AG04449 (cell line): ENCODE measurements at regions not wholly inside any gene's neighbourhood (a gene's known extent, or its start where the extent isn't known, plus 50 kb on each side); places are given as distances from the start of the nearest gene placed in this dataset.
A peak's percentile ranks its signal among the peaks of the same experiment; 100 is the strongest.

Experiments used
- CTCF ChIA-PET: fragments of 350-600 bp; formaldehyde crosslinking; extraction: SDS; loops from one replicate; lab custom pipeline; 2021; ENCODE audit warnings: antibody characterized with exemption; lab: Yijun Ruan, JAX
- POLR2A ChIA-PET: fragments of 400-600, 350-600 bp; formaldehyde crosslinking; extraction: SDS; loops from one replicate; lab custom pipeline; 2020; ENCODE audit warnings: antibody characterized with exemption, inconsistent platforms; lab: Yijun Ruan, JAX
- DNase-seq: peaks from one replicate; pipeline ENCODE4 v3.0.0-alpha.2; 2010; ENCODE audit warnings: low read depth, low spot score
- H3K4me3 ChIP-seq: 2 replicates; pipeline ENCODE4 v1.5.1; 2011; ENCODE audit warnings: low read depth, mild to moderate bottlenecking, control low read depth, low read length
- TF ChIP-seq, protein P1 (sequence below): IDR thresholded peaks from one replicate; pipeline ENCODE4 v1.5.1; 2011; ENCODE audit warnings: mild to moderate bottlenecking, moderate library complexity, low read length, control low read depth, inconsistent platforms; ENCODE audit not compliant: insufficient read depth; ENCODE audit errors: missing control alignments

DNA sequence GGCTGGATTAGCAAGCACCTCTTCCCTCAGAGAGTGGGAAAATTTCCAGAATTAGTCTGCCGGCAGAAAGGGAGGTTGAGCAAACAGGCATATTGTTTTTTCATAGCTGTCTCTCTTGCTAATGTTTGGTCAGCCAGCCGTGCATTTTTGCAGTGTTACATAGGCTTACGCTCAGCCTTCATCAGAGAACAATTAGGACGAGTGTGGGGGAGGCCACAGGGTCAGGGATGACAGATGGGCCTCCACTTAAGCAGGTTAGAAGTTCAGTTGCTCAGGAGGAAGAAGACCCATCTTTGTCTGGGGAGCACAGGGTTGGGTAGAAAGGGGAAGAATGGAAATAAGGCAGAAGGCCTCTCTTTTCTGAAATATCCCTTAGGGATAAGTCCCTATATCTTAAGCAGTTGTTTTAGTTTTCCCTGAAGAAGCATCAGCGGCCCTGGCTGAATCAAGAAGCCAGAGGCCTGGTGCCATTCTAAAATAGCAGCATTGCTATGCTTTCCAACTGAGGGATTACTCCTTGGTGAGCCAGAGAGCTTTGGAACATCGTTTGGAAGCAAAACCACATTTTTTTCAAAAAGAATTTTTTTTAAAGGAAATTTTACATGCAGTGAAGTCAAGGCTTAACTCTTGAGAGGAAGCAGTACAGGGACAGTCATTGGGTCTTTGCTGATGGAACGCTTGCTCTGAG, 118.8 kb downstream of the SMIM20 start:
- ChIA-PET CTCF (interaction anchor here (0.8 to 8.1 kb wide), 6 partner anchors 14 to 427 kb away, joined by 3 to 106 read pairs (median 4); no protein-coding TSS in a partner anchor), POLR2A (interaction anchor here (0.5 to 1.2 kb wide), 4 partner anchors 10 to 432 kb away, joined by 3 to 4 read pairs (median 3); no protein-coding TSS in a partner anchor)
- no peak overlapping the region for H3K4me3 ChIP-seq
- DNase-seq: peak; percentile 80
- TF ChIP-seq, protein P1, sequence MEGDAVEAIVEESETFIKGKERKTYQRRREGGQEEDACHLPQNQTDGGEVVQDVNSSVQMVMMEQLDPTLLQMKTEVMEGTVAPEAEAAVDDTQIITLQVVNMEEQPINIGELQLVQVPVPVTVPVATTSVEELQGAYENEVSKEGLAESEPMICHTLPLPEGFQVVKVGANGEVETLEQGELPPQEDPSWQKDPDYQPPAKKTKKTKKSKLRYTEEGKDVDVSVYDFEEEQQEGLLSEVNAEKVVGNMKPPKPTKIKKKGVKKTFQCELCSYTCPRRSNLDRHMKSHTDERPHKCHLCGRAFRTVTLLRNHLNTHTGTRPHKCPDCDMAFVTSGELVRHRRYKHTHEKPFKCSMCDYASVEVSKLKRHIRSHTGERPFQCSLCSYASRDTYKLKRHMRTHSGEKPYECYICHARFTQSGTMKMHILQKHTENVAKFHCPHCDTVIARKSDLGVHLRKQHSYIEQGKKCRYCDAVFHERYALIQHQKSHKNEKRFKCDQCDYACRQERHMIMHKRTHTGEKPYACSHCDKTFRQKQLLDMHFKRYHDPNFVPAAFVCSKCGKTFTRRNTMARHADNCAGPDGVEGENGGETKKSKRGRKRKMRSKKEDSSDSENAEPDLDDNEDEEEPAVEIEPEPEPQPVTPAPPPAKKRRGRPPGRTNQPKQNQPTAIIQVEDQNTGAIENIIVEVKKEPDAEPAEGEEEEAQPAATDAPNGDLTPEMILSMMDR: no peak

DNA sequence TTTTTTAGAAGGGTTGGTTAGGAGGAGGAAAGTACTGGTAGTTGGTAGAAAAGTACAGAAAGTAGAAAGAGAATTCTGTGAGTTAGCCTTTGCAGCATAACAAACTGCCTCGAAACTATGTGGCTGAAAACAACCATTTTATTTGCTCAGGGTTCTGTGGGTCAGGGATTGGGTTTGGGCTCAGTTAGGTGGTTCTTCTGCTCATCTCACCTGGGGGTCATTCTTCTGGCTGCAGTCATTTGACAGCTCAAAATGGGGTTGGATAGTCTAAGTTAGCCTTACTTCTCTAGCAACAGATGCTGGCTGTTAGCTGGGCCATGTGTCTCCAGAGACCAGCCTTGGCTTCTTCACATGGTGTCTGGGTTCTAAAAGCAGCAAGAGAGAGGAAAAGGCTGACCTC, 119.4 kb downstream of the SMIM20 start:
- ChIA-PET CTCF (interaction anchor here (0.8 to 8.1 kb wide), 6 partner anchors 13 to 427 kb away, joined by 3 to 106 read pairs (median 5); no protein-coding TSS in a partner anchor), POLR2A (interaction anchor here (1.2 kb wide), 1 partner anchor 18 kb away, joined by 4 read pairs; no protein-coding TSS in a partner anchor)
- TF ChIP-seq, protein P1: no peak
- no peak for DNase-seq
- no peak overlapping the region for H3K4me3 ChIP-seq

DNA sequence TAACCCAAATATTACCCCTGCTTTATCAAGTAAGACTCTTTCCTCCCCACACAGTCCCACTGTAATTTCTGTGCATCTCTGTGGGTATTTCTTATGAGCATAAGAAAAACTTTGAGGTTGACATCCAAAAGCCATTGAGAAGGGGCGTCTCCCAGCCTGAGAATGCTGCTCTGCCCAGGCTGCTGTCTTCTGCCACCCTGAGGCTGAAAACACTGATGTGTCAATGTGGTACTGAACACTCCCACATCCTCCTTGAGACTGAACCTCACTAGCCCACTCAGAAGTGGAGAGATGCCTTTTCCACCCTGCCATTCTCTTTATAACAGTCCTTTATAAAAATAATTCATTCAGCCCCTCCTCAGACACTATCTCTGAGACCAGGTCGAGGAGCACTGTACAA, 120.8 kb downstream of the SMIM20 start:
- DNase-seq: no peak
- ChIA-PET CTCF (interaction anchor here (1.4 kb wide), 1 partner anchor 375 kb away, joined by 5 read pairs; no protein-coding TSS in a partner anchor), POLR2A (no interaction called here)
- TF ChIP-seq, protein P1: no peak
- no peak overlapping the region for H3K4me3 ChIP-seq

DNA sequence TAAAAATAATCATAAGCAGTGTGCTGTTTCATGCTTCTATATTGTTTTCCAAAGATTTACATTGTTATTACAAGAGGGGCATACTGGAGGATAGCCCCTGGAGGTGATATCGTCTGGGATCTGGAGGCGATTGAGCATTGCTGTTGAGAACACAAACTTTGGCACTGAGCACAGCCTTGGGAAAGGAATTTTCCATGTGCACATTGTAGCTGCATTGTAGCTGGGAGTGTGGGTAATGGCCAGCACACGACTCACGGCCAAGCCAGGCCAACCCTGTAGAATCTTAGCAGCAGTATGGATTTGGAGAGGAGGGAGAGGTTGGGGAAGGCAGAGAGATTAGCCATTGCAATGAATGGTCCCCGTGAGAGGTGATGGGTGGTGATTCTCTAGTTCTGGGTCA, 121.9 kb downstream of the SMIM20 start:
- ChIA-PET POLR2A (no interaction called here), CTCF (interaction anchor here (0.9 to 1.3 kb wide), 2 partner anchors 8 to 48 kb away, joined by 3 read pairs; no protein-coding TSS in a partner anchor)
- no peak for DNase-seq
- no peak overlapping the region for H3K4me3 ChIP-seq
- TF ChIP-seq, protein P1: no peak

DNA sequence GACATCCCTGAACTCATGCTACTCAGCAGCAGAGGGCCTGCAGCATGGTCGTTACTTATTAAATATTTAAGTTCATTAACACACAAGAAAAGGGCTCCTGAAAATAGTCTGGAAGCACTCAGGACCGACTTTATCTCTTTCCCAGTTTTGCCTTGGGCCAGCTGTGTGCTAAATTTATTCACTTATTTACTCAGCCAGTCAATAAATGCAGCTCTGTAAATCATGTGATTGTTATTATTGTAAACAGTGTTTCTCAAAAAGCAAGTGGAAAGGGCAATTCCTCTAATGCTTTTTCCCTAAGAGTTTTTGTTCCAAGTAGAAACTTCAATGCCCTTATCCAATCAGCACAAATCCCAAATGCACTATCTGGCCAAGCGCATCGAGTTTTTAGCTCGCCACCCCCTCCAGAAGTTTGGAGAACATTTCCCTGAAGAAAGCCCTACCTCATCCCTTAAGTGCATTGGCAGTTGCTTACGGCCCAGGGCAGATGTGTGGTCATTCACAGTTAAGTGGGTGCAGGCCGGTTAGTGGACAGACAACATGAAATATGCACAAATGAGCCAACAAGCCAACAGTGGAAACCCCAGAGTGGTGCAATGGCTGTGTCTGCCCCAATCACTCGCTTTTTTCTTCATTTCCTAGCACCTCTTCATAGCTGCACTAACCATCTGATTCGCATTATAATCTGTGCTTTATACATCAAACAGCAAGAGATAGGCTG, 125.8 kb downstream of the SMIM20 start:
- no peak overlapping the region for H3K4me3 ChIP-seq
- ChIA-PET POLR2A (no interaction called here), CTCF (interaction anchor here (1.2 kb wide), 1 partner anchor 11 kb away, joined by 3 read pairs; no protein-coding TSS in a partner anchor)
- DNase-seq: no peak
- TF ChIP-seq, protein P1: no peak

DNA sequence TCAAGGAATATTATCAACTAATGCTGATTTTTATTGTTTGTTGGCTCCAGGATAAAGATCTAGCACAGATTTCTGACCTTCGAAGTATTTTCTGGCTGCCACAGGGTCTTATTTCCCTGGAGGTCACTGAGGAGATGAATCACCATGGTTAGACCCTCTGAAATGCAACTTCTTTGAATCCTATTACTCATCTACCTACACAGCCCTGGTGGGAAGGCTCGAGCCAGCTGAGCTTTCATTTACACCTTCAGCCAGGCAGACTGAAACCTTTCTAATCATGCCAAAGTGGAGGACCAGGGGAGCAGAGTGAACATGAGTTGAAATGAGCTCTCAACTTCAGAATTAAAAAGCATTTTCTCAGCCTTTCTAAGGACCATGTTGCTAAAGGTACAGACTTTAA, 130.5 kb downstream of the SMIM20 start:
- ChIA-PET POLR2A (no interaction called here), CTCF (interaction anchor here (1.4 to 1.9 kb wide), 3 partner anchors 14 to 366 kb away, joined by 3 to 5 read pairs (median 5); no protein-coding TSS in a partner anchor)

More for the DNA sequence above, 130.5 kb downstream of the SMIM20 start:
- no peak overlapping the region for H3K4me3 ChIP-seq
- no peak for DNase-seq
- TF ChIP-seq, protein P1: no peak
